ENCODE measurements at regions not wholly inside any gene's neighbourhood (a gene's known extent, or its start where the extent isn't known, plus 50 kb on each side); places are given as distances from the start of the nearest gene placed in this dataset.

DNA sequence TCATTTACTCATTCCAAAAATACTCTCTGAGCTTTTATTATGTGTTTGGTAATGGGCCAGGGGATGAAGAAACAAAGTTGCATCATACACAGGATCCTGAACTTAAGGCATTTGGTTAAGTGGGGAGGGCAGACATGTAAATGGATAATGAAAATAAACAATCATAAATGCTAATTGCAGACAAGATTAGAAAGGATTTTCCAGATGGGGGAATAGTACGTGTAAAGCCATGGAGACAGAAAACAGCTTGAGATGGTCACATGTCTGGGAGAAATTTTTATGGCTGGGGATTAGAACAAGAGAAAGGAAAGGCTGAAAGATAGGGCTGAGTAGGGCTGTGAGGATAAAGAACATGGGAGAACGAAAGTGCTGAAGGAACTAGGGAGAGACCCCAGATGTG, 534.3 kb upstream of the LARGE1 start:
- no peak for DNase-seq

DNA sequence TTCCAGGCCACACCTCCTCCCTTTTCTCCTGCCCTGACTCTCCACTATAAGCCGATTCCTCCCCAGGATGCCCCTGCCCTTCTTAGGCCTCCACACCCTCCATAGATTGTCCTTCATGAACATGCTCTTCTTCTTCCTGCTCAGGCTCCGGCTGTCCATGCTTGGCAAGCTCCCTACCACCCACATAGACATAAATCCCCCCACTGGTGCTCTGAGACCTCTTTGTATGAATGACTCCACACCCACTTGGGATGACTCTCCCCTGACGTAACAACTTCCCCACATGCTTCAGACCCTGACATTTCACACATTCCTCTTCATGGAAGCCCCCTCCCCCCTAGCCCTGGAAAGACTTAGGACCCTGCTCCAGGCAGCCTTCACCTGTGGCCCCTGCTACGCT, 542.5 kb upstream of the LARGE1 start:
- no peak for DNase-seq

DNA sequence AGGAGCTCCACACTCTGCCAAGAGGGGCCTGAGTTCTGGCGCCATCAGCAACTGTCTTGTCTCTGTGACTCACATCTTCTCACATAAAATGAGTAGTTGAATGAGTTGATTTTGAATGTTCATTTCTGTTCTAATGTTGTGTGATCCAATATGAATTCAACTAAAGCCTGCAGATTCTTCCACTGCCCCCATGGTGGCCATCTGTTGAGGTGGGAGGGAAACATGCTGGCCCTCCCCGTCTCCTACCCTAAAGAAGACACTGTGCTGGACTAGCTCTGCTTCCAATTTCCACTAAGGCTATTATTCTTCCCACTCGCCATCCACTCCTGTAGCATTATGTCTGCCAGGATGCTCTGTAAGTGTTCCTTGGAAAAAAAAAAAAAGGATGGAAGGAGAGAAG, 555.6 kb upstream of the LARGE1 start:
- no peak for DNase-seq

DNA sequence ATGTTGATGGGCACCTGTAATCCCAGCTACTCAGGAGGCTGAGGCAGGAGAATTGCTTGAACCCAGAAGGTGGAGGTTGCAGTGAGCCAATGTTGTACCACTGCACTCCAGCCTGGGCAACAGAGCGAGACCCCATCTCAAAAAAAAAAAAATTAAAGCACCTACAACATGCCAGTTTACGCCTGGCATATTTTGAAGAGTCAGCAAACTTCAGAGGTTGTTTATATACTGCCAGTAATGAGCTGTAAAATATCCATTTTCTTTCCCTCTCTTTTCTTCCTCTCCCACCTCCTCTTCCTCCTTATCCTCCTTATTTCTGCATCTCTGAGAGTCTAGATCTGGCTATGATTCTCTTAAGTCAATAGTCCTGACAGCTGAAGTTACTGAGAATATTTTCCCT, 556.5 kb upstream of the LARGE1 start:
- DNase-seq: no peak

DNA sequence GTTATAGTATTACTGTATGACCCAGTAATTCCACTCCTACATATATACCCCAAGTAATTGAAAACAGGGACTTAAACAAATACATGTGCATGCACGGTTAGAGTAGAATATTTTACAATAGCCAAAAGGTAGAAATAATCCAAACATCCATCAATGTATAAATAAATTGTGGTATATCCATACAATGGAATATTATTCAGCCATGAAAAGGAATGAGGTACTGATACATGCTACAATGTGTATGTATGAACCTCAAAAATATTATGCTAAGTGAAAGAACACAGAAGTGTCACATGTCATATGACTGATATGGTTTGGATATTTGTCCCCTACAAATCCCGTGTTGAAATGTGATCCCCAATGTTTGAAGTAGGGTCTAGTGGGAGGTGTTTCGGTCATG, 560.8 kb upstream of the LARGE1 start:
- no peak for DNase-seq

DNA sequence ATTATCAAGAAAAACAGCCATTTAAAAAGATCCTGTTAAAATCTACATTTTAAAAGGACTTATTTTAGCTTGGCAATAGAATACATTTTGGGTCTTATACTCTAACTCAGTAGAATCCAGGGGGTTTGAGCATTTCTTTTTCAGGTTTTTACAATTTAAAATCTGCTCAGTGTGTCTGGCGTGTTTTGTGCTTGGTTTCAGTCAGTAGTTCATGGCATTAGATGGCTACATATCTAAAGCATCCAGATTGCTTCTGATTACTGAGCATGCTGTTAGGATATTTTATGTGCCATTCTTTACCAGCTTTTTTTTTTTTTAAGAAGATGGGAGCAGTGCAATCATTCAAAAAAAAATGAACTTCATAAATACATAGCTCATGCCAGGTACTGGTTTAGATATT, 566.1 kb upstream of the LARGE1 start:
- no peak for DNase-seq

DNA sequence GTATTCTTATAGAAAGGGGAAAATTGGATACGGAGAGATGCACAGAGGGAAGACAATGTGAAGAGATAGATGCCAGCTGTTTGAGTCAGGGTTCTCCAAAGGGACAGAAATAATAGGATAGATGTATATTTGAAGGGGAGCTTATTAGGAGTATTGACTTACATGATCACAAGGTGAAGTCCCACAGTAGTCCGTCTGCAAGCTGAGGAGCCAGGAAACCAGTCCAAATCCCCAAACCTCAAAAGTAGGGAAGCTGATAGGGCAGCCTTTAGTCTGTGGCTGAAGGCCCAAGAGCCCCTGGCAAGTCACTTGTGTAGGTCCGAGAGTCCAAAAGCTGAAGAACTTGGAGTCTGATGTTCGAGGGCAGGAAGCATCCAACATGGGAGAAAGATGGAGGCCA, 569.6 kb upstream of the LARGE1 start:
- DNase-seq: no peak

DNA sequence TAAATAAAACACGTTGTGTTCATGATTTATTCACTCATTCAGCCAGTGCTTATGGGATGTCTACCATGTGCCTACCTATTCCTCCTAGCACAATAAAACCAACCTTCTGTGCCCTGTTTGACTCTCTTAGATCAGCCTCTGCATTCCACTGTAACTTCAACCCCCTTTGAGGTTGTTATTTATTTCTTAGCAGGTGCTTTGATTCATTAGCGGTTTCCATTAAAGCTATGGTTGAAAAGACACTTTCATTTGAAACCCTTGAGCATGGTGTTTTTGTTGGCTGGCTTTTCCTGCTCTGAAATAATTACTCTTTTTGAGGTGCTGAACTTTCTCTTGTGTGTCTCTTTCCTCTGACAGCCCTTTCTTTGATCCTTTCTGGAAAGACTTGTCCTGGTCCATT, 570.6 kb upstream of the LARGE1 start:
- DNase-seq: no peak

DNA sequence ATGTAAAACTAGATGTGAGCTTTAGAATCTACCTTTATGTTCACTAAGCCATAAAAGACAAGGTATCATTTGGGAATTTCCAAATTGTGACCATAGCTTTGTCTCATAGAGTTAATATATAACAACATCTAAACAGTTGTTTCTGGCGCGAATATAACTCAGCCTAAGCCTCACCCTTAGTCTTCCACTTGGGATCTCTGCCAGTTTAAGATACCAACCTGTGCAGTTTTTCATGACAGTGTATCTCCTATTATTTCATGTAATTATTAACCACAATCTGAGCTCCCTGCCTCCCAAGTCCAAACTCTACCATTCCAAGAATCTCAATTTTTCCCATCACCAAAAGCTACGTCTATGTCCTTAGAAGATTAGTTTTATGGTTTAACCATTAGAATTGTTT, 572.5 kb upstream of the ISX start:
- DNase-seq: no peak

DNA sequence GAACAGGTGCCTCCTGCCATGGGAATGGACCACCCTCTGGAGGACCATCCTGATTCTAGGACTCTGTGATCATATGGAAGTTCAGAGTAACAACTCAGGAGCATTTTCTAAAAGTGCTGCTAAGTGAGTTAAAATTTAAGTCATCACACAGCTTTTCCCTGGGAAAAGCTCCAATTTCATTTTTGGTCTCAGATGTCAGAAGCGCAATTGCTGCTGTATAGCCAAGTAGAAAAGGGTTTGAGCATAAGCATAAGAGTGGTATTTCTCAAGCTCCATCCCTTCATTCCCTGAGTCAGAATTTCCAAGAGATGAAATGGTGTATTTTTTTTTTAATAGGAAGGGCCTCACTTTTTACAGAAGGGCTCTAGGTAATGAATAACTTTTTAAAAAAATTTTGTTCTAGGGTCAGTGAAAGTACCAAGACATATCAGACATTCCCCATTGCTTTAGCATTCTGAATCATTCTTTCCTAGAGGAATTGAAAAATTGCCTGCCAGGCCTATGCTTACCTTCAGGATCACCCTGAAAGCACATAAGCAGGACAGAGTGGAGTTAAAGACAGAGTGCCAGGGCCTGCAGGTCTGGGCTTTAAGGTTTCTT, 564.5 kb upstream of the ISX start:
- no peak for DNase-seq

DNA sequence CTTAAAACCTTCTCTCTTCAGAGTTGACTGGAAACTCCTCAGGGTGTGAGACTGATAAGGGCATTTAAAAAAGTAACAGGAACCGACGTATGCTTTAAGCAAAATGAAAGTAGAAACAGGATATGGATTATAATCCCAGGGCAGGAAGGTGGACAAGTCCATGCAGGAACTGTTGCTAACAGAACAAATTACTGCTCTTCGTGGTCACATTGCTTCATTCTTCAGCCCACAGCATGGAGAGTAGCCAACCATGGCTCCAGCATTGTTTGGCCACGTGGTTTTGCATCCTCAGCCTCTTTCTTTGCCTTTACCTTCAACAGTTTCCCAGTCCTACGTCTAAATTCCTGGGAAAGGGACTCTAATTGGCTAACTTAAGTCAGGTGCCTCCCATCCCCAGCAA, 563.1 kb upstream of the ISX start:
- no peak for DNase-seq

DNA sequence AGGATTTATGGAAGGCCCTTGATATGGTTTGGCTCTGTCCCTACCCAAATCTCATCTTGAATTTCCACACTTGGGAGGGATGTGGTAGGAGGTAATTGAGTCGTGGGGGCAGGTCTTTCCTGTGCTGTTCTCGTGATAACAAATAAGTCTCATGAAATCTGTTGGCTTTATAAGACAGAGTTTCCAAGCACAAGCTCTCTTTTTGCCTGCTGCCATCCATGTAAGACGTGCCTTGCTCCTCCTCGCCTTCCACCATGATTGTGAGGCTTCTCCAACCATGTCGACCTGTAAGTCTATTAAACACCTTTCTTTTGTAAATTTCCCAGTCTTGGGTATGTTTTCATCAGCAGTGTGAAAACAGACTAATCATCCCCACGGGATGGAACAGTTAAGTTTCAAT, 557.2 kb upstream of the ISX start:
- DNase-seq: no peak

DNA sequence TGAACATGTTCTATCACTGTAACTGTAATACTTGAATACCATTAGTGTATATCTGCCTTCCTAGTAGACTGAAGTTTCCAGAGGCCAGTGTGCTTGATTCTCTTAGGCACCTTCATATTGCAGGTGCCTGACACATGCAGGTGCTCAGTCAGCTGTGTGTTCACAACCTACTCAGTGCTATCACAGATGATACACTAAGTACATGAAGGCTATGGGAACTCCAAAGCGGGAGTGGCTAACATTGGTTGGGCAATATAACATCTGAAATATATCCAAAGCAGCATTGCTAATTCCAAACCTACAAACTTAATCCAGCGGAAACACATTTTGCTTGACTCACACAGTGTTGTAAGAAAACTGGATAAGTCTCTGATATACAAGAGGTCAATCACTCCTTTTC, 539.3 kb upstream of the ISX start:
- no peak for DNase-seq

DNA sequence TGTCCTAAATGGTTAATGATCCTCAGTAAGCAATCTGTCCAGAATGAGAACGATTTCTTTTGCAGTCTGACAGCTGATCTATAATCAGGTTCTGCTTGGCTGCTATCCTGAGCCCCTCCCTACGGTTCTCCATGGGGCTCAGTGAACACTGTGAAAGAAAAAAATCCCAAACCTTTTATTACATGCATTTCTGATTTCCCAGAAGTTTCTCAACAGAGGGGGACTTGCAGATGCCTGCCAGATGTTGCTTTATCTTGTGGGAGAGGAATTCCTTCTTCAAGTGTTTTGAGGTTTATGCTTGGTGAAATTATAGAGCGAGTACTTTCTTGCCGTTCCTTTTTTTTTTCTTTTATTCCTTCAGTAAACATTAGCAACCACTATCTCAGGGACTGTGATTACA, 531.9 kb upstream of the ISX start:
- DNase-seq: peak; percentile 51

DNA sequence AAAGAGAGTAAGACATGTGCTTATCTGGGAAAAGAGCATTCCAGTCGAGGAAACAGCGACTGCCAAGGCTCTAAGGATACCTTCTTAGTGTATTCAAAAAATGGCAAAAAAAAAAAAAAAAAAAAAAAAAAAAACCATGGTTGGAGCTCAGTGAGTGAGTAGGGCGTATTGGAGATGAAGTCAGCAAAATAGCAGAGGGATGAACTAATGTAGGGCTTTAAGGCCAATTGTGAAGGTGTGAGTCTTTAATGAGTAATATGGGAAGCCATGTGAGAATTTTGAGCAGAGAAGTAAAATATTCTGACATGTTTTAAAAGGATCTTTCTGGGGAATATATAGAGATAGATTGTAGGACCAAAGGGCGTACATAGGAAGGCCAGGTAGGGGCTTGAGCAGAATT, 498.6 kb upstream of the ISX start:
- no peak for DNase-seq

DNA sequence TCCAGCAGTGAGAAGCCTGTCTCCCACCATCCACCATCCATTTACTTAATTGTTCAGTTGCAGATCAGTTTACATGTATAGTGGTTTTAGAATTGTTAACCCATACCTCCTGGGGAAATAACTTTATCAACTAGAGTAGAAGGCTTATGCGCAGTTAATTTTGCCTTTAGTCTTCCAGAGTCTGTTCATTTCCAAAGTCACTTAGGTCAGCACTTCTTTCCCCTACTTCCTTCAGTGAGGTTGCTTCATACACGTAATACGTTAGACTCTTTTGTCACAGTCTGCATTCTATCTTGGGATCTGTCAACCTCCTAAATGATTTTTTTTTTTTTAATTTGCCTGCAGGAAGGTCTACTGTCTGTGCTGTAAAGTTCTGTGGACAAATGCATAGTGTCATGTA, 495.6 kb upstream of the ISX start:
- no peak for DNase-seq

DNA sequence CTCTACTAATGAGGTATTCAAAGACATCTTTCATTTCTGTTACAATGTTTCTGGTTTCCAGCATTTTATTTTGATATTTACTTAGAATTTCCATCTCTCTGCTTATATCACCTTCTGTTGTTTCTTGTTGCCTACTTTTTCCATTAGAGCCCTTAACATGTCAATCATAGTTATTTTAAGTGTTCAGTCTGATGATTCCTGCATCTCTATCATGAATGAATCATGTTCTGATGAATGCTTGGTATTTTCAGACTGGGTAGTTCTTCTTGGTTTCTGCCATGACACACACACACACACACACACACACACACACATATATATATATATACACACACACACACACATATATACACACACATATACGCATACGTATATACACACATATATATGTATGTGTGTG, 486.4 kb upstream of the ISX start:
- DNase-seq: no peak

DNA sequence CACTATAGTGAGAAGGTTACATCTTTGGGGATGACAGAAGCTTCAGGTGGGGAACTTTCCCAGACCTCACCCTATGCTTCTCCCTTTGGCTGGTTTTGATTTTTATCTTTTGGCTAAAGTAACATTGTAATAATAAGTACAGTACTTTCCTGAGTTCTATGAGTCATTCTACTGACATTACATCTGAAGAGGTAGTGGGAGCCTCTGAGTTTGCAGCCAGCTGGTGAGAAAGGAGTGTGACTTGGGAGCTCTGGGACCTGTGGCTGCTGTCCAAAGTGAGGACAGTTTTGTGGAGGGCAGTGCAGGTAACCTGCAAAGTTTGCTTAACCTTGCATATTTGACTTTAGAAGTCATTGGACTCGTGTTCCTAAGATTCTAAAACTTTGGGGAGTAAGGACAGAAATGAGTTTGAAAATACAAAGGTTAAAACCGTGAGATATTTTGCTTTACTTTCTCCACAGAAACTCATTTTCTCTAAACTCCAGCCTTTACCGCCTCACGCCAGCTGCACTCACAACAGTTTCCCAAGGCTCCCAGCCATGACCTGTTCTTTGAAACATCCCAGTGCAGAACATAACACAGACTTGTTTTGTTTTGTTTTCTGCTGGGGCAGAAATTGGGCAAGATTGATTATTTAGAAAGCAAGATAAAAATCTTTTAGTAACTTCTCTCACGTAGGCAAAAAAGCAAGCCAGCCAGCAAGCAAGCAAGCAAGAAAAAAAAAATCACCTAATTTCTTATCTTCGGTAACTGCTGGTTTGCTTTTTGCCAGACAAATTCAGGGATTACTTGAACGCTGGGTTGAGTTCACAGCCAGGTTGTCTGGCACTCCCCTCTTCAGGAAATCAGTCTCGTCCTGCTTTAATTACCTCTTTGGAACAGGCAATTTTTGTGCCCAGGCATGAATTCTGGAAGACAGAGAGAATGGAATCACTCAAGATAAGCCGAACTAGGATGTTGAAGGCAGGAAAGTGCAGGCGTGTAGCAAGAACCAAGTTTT, 478.3 kb upstream of the ISX start:
- peak; percentile 6 for DNase-seq

DNA sequence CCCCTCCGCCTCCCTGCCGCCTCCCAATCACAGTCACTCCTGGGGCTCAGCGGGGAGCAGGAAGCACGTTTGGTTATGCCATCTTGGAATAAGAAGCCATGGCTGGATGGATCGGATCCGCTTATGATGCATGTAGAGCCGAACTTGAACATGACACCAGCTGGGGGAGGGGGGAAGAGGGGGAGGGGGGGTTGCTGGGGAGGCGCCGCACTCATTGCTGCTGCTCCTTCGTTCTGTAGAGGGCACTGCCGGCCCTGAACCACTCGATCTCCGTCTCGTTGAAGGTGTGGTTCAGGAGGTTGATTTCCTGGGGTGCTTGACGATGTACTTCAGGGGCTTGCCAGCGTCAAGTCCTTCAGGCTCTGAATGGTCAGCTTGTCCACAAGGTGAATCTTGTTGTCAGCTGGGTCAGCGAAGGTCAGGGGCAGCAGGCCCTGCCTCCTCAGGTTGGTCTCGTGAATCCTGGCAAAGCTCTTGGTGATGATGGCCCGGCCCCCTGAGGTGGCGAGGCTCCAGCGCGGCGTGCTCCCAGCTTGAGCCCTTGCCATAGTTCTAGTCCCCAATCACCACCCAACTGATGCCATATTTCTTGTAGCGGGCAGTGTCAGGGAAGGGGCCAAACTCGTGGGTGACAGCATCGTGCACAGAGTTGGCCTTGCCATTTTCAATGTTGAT, 476.9 kb upstream of the ISX start:
- no peak for DNase-seq

DNA sequence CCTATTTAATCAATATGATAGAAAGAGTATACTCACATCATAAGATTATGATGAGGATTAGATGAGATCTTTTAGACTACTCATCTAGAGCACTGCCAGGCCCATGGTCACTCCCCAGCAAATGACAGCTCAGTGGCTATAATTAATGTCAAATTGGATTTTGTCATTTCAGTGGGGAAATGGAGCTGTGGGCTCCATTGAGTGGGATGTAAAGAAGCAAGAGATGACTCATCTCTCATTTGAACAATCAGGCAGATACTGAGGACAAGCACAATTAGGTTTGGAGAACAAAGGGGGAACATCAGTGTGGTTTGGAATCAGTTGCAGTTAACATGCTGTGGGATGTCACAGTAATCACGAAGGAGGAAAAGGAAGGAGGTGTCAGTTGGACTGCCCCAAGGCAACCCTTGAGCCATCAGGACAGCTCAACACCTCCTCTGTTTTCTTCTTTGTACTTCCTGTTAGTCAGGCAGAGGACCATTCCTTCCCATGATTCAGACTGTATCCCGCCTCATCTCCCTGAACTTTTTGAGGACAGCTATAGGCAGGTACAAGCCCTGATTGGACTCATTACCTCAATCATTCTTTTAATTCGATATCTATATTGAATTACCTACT, 473.7 kb upstream of the ISX start:
- peak; percentile 65 for DNase-seq

DNA sequence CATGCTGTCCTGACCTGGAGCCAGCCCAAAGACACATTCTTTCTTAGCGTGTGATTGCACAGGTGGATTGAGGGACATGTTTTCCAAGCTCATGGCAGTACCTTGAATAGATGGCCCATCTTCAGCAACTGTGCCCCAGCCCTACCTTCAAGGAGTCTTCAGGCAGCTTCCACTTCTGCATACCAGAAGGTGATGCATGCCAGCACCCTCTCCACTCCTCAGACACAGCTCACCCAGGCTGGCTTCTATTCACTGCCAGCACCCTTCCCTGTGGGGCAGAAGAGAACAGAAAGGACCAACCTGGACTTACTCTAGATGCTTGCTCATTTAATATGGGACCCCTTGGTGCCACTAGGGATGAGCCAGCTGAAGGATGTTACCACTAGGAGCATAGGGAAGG, 466.4 kb upstream of the ISX start:
- no peak for DNase-seq

DNA sequence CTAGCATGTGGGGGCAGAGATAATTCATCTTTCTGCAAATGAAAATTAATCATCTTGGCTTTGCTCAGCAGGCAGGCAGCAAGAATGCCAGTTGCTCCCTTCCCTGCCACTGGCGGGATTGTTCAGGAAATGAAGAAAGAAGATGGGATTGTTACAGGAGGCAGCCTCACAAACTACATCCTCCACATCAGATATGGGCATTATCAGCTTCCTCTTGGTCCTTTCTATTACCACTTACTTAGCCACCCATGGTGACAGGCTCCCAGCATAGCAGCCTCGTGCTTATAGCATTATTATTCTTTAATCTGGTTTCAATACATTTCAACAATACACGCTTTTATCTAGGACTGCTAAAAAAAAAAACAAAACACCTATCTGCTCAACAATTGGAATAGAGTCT, 461.6 kb upstream of the ISX start:
- no peak for DNase-seq

DNA sequence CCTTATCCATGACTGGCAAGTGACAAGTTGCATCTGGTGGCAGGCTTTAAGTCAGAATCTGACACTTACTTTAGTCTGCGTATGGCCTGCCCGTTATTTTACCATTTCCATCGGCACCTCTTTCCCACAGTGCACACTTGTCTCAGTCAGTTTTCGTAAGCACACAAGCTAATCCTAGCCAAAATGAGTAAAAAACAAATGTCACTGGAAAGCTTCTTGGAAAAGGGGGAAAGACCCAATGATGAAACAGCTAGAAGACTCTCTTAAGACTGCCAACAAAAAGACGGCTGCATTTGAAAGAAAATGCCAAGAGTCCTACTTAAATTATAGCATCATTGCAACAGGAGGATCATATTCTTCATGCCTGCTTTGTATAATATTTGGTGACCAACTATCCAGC, 457.9 kb upstream of the ISX start:
- no peak for DNase-seq
